ENCODE measurements at regions not wholly inside any gene's neighbourhood (a gene's known extent, or its start where the extent isn't known, plus 50 kb on each side); places are given as distances from the start of the nearest gene placed in this dataset.

GRCh38 chr10:78272329-78272728, 238.7 kb downstream of the RPS24 start:
- TF ChIP-seq POLR2AphosphoS5 (IDR thresholded peaks at IDR 0.05; ENCODE audit: low read depth, low read length) (no peak), TAF1 (IDR thresholded peaks at IDR 0.05; ENCODE audit: borderline replicate concordance, insufficient read depth, low read length) (no peak), REST (IDR thresholded peaks at IDR 0.05; ENCODE audit: insufficient read depth in 1 of 2, low read depth in 2 of 2, low read length in 2 of 2) (no peak), SIN3A (IDR thresholded peaks at IDR 0.05; ENCODE audit: borderline replicate concordance, insufficient read depth, low read length) (no peak)
